Smooth muscle cell (in vitro differentiated cells): ENCODE measurements at regions not wholly inside any gene's neighbourhood (a gene's known extent, or its start where the extent isn't known, plus 50 kb on each side); places are given as distances from the start of the nearest gene placed in this dataset.

ENCODE experiments used
- DNase-seq: peaks from one replicate; lab custom pipeline; 2025; ENCODE audit not compliant: unreplicated experiment; lab: John Stamatoyannopoulos, UW
- H2AFZ ChIP-seq: fragments of 200-600 bp; sonication (generic); 2 replicates; pipeline ENCODE4 v1.6.0; 2016; ENCODE audit warnings: antibody characterized with exemption, low read depth, mild to moderate bottlenecking
- H3F3A ChIP-seq: fragments of 200-600 bp; sonication (generic); 2 replicates; pipeline ENCODE4 v1.6.0; 2017; ENCODE audit warnings: antibody characterized with exemption, low read depth
- H3K27ac ChIP-seq: fragments of 200-600 bp; sonication (generic); 2 replicates; pipeline ENCODE4 v1.5.1; 2016; ENCODE audit warnings: low read depth, mild to moderate bottlenecking
- H3K27me3 ChIP-seq: fragments of 200-600 bp; sonication (generic); 2 replicates; pipeline ENCODE4 v1.6.1; 2016; ENCODE audit warnings: low read depth, mild to moderate bottlenecking
- H3K36me3 ChIP-seq: fragments of 200-600 bp; sonication (generic); 2 replicates; pipeline ENCODE4 v1.5.1; 2016; ENCODE audit warnings: low read depth
- H3K4me1 ChIP-seq: fragments of 200-600 bp; sonication (generic); 2 replicates; pipeline ENCODE4 v1.5.1; 2016; ENCODE audit warnings: low read depth
- H3K4me2 ChIP-seq: fragments of 200-600 bp; sonication (generic); 2 replicates; pipeline ENCODE4 v1.6.0; 2016; ENCODE audit warnings: mild to moderate bottlenecking
- H3K4me3 ChIP-seq: fragments of 200-600 bp; sonication (generic); 2 replicates; pipeline ENCODE4 v1.5.1; 2016; ENCODE audit warnings: mild to moderate bottlenecking
- H3K79me2 ChIP-seq: fragments of 200-600 bp; sonication (generic); 2 replicates; pipeline ENCODE4 v1.6.0; 2016; ENCODE audit warnings: low read depth, mild to moderate bottlenecking
- H3K9ac ChIP-seq: fragments of 200-600 bp; sonication (generic); 2 replicates; pipeline ENCODE4 v1.6.0; 2016; ENCODE audit warnings: low read depth
- H3K9me3 ChIP-seq: fragments of 200-600 bp; sonication (generic); replicated peaks from 2 replicates; pipeline ENCODE4 v1.5.1; 2016; ENCODE audit warnings: low read depth
- H4K20me1 ChIP-seq: fragments of 200-600 bp; sonication (generic); 2 replicates; pipeline ENCODE4 v1.6.0; 2016; ENCODE audit warnings: low read depth
- WGBS: methylation state at CpG from one replicate; pipeline ENCODE4 v1.1.7; 2016; ENCODE audit warnings: low lambda C conversion rate; 5-methylcytosine and 5-hydroxymethylcytosine counted together
- TF ChIP-seq, protein P1 (sequence below): fragments of 200-600 bp; sonication (generic); IDR thresholded peaks from 2 replicates; pipeline ENCODE4 v1.5.1; 2017; ENCODE audit warnings: borderline replicate concordance, mild to moderate bottlenecking, antibody characterized with exemption; ENCODE audit not compliant: insufficient read depth, poor library complexity, severe bottlenecking

DNA sequence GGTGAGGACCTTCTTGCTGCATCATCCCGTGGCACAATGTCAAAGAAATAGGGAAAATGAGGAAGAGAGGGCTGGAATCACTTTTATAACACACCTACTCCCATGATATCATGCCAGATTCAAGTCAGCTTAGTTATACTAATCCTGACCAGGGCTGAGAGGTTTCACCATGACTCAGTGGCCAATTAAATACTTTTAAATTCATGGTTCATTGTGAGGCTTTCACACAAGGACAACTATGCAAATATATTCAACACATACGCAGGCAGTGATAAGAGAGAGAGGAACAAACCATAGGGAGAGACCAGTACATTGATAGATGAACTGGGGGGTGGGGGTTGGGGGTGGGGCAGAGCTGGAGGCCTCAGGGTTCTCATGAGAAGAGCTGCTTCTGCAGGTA is 313.1 kb downstream of the LRFN2 start:
- WGBS = 69% methylated on average over 2 of the region's 2 CpGs
- Histone ChIP-seq H4K20me1 (no peaks in the 10 kb centered on the region), H3K27ac (no peak overlapping the region), H3K9me3 (no peaks in the 10 kb centered on the region), H3K36me3 (no peaks in the 10 kb centered on the region), H3K4me1 (no peaks in the 10 kb centered on the region), H3K79me2 (no peaks in the 10 kb centered on the region), H2AFZ (no peak overlapping the region), H3K4me2 (no peak overlapping the region), H3K4me3 (no peak overlapping the region), H3K9ac (no peak overlapping the region), H3F3A (no peaks in the 10 kb centered on the region), H3K27me3 (peaks cover 5% of the 10 kb centered on the region)
- DNase-seq = no peak
- TF ChIP-seq, protein P1, sequence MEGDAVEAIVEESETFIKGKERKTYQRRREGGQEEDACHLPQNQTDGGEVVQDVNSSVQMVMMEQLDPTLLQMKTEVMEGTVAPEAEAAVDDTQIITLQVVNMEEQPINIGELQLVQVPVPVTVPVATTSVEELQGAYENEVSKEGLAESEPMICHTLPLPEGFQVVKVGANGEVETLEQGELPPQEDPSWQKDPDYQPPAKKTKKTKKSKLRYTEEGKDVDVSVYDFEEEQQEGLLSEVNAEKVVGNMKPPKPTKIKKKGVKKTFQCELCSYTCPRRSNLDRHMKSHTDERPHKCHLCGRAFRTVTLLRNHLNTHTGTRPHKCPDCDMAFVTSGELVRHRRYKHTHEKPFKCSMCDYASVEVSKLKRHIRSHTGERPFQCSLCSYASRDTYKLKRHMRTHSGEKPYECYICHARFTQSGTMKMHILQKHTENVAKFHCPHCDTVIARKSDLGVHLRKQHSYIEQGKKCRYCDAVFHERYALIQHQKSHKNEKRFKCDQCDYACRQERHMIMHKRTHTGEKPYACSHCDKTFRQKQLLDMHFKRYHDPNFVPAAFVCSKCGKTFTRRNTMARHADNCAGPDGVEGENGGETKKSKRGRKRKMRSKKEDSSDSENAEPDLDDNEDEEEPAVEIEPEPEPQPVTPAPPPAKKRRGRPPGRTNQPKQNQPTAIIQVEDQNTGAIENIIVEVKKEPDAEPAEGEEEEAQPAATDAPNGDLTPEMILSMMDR = no peak

DNA sequence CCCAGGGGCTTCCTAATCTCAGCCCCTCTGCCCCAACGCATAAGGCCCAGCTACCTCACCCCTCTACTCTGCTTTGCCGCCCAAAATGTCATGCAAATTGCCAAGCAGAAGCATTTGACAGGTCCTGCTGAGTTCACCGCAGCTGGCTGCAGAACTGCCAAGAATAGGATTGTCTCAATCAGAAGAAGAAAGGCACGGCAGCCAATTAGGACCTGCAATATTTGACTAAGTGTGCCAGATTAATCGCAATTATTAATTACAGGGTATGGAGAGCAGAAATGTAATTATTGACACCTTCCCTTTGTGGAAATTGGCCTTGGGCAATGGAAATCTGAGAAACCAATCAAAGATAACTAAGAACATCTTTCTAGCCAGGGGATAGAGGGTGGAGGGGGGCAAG is 318.6 kb downstream of the LRFN2 start:
- no peaks in the 10 kb centered on the region for H3F3A ChIP-seq
- WGBS = 62% methylated on average over 5 of the region's 5 CpGs
- no peak overlapping the region for H3K4me3 ChIP-seq
- TF ChIP-seq, protein P1 = no peak
- no peaks in the 10 kb centered on the region for H4K20me1 ChIP-seq
- no peak overlapping the region for H2AFZ ChIP-seq
- no peak overlapping the region for H3K4me2 ChIP-seq
- H3K9me3 ChIP-seq = no peaks in the 10 kb centered on the region
- H3K36me3 ChIP-seq = no peaks in the 10 kb centered on the region
- H3K27me3 ChIP-seq = peaks cover 10% of the 10 kb centered on the region
- no peak overlapping the region for H3K27ac ChIP-seq
- H3K9ac ChIP-seq = no peak overlapping the region
- no peaks in the 10 kb centered on the region for H3K4me1 ChIP-seq
- H3K79me2 ChIP-seq = no peaks in the 10 kb centered on the region
- no peak for DNase-seq

DNA sequence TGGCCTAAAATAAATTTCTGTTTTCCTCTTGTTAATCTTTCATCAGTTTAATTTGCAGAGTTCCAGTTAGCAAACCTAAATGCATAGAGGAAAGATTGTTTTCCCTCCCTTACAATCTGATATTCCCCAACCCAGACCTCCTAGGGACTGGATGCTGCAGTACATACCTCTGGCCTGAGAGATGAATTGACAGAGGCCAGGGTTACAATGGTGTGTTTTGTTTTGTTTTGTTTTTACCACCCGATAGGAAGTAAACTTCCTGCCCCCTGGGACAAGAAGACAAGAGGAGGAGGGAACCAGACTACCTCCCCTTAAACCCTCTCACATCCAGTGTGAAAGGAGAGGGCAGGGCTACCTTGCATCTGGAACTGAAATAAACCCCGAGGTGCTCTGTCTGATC is 319.0 kb downstream of the LRFN2 start:
- Histone ChIP-seq H3K4me1 (no peaks in the 10 kb centered on the region), H3K27me3 (peaks cover 10% of the 10 kb centered on the region), H3F3A (no peaks in the 10 kb centered on the region), H2AFZ (no peak overlapping the region), H3K79me2 (no peaks in the 10 kb centered on the region), H3K9me3 (no peaks in the 10 kb centered on the region), H3K4me2 (no peak overlapping the region), H3K4me3 (no peak overlapping the region), H3K9ac (no peak overlapping the region), H4K20me1 (no peaks in the 10 kb centered on the region), H3K36me3 (no peaks in the 10 kb centered on the region), H3K27ac (no peak overlapping the region)
- WGBS = 63% methylated on average over 2 of the region's 2 CpGs
- no peak for DNase-seq
- TF ChIP-seq, protein P1 = no peak

DNA sequence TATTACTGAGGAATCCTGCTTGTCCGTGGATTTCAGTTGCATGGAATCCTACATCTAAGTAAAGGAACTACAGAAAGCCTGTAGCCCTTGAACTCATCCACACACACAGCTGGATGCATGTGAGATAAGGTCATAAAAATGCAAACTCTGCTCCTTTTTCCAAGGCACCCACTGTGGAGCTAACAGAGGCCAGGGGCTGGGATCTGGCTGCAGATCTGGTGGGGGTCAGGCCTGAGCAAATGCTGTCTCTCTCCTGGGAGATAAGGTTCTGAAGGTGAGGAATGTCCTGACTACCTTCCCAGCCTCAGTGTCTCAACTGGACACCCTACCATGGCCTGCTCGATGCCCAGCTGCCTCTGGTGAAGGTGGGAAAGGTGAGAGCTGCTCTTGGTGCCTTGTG is 321.5 kb downstream of the LRFN2 start:
- H3K9ac ChIP-seq = no peak overlapping the region
- no peak overlapping the region for H3K4me2 ChIP-seq
- peaks cover 6% of the 10 kb centered on the region for H3K27me3 ChIP-seq
- DNase-seq = no peak
- no peaks in the 10 kb centered on the region for H3F3A ChIP-seq
- H3K27ac ChIP-seq = no peak overlapping the region
- H3K4me3 ChIP-seq = no peak overlapping the region
- WGBS = 82% methylated on average over 2 of the region's 2 CpGs
- no peaks in the 10 kb centered on the region for H3K4me1 ChIP-seq
- H2AFZ ChIP-seq = no peak overlapping the region
- H3K36me3 ChIP-seq = no peaks in the 10 kb centered on the region
- no peaks in the 10 kb centered on the region for H3K79me2 ChIP-seq
- TF ChIP-seq, protein P1 = no peak
- no peaks in the 10 kb centered on the region for H4K20me1 ChIP-seq
- no peaks in the 10 kb centered on the region for H3K9me3 ChIP-seq
